Stimulated activated CD4-positive, alpha-beta T cell treated with anti-CD3 and anti-CD28 coated beads, Interleukin-2, amount 100 ng/mL, for 4 hours (primary cell): ENCODE measurements at regions not wholly inside any gene's neighbourhood (a gene's known extent, or its start where the extent isn't known, plus 50 kb on each side); places are given as distances from the start of the nearest gene placed in this dataset.

ENCODE experiments used
- DNase-seq: peaks from one replicate; pipeline ENCODE4 v3.0.0-alpha.2; 2020; ENCODE audit warnings: low read depth

DNA sequence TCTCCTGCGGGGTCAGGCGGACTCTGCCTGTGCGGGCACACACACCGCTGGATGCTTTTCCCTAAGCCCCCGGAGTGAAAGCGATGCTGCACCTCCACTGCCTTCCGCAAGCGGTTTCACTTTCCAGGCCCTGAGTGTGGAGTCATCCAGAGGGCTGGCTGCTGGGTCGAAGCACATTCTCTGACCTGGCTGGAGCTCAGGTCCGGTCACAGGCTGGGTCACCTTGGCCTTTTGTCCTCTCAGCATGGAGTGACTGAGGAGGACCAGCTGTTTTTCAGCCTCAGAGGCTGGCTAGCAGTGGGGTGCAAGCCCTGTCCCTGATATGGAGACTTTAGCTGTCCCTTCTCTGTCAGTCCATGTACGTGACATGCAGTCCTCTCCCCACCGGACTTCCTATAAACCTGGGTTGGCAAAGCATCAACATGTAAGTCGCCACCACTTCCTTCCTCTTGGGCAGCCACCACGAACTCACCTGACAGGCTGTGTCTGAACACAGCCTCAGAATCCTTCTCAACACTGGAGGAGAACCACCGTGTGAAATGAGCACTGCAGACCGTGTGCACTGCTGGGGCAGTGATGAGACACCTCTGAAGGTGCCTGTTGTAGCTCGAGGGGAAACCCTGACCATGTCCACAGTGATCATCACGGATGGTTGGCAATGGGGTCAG lies 51.3 kb downstream of the GADD45G start:
- no peak for DNase-seq

DNA sequence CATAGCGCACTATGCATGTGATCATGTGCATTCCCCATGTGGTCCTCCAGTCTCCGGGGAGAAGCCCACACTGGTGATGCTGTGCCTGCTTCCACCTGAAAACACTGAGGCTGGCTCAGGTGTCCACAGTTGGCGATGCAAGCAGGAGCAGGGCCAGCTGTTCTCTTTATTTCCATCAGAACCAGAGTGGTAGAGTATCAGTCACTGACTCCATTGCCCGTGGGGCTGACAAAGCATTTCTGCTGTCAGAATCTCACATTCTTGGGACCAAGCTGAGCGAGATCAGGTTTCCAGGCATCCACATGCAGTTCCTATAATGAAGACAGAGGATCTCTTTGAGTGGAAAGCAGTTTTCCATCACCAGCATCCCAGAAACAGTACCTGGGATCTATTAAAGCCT lies 52.5 kb downstream of the GADD45G start:
- no peak for DNase-seq

DNA sequence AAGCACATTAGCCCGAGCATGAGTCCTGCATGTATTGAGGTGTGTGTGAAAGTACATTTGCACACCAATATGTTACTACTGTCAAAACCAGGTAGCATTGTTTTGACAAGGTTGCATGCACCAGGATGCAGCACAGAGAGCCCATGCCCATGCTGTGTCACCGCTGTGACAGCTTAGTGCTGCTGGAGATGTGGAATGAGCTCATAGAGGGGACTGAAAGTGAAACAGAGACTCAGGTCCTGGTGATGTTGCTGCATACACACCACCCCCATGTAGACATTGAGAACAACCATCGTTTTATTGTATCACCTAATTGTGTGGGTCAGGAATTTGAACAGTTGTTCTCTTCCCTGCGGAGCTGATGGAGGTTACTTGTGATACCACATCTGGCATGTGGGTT lies 53.0 kb downstream of the GADD45G start:
- no peak for DNase-seq

GRCh38 chr9:89658401-89658800 lies 53.6 kb downstream of the GADD45G start:
- DNase-seq = no peak

- DNase-seq = no peak
Measured at GRCh38 chr9:89658931-89659330, 54.1 kb downstream of the GADD45G start.

GRCh38 chr9:89659473-89659872 lies 54.7 kb downstream of the GADD45G start:
- DNase-seq = no peak

- no peak for DNase-seq
Measured at GRCh38 chr9:89659891-89660685, 55.3 kb downstream of the GADD45G start.

GRCh38 chr9:89661391-89661949 lies 56.7 kb downstream of the GADD45G start:
- DNase-seq = no peak

DNA sequence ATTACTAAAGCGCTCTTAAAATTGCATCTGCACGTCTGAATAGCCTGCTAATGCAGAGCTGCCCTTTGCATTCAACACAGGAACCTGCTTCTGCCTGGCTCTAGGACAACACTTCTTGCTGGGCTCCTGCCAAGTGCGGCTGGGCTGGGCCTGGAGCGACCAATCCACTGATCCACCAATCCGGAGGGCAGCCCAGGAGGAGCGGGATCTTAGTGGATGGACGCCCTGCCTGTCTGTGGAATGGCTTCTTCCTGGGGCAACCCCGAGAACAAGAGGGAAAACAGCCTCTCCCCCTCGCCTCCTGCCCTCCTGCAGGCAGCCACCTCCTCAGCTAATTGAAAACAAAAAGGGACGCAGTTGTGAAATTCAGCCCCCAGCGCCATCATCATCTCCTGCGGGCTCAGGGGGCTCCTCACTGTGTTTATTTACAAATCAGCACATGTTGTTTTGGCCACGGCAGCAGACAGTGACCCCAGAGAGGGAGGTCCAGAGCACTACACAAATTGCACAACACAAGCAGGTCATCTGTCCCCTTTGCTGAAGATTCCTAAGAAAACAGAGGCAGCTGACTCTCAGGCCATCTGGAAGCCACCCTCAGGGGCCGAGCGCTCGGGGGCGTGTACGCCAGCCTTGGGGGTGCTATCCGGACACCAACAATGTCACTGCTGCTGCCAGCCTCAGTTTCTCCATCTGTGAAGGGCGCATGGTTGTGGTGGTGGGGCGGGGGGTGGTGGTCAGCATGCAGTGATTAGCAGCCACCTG lies 57.3 kb downstream of the GADD45G start:
- DNase-seq = no peak

- no peak for DNase-seq
Measured at GRCh38 chr9:89662718-89663613, 58.2 kb downstream of the GADD45G start.

DNA sequence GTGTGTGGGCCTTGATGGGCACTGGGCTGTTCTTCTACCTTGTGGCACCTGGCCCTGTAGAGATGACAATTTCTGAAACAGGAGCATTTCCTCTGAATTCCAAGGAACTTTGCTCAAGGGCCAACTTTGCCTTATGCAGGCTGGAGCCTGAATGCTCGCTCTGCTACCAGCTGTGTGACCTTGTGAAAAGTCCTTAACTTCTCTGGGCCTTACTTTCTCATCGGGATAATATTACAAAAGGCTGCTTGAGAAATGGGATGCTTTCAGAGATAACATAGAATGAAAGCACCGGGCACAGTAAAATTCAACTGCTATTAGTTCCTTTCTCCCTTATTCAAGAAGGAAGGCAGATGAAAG lies 58.8 kb downstream of the GADD45G start:
- DNase-seq = no peak

- DNase-seq = no peak
Measured at GRCh38 chr9:89664010-89664409, 59.2 kb downstream of the GADD45G start.

DNA sequence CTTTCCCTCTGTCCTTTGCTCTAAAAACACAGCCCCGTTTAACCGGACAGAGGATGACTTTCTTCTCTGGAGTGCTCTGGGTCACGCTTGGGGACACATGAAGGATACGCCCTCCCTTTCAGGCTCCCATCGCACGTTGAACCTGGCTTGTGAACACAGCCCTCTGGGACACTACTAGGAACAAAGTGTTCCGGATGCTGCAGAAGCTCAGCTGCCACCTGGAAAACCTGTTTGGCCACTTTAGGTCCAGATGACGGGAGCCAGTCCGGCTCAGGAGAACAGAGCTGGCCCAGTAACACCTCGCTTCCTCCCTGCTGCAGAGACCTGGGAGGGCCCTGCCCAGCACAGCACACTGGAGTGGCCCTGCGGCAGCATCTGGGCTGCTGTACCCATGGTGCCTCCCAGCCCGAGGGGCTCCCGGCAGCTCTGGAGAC lies 60.1 kb downstream of the GADD45G start:
- DNase-seq = no peak

- no peak for DNase-seq
Measured at GRCh38 chr9:89666364-89666763, 61.6 kb downstream of the GADD45G start.

DNA sequence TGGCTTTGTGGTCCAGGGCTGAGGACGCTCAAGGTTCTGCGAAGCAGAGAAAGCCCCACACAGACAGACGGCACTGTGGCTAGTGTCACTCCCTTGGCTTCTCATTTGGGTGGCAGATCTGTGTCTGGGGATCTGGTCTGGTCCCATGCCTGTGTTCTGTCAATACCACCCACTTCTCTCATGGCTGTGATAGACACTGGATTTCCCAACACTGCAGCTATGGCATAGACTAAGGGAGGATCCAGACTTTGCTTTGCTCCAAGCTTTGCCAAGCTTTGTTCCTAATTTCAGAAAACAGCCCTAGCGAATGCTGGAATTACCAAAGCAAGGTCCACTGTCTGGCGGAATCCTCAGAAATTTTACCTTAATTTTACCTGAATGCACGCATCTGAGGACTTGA lies 62.1 kb downstream of the GADD45G start:
- no peak for DNase-seq

DNA sequence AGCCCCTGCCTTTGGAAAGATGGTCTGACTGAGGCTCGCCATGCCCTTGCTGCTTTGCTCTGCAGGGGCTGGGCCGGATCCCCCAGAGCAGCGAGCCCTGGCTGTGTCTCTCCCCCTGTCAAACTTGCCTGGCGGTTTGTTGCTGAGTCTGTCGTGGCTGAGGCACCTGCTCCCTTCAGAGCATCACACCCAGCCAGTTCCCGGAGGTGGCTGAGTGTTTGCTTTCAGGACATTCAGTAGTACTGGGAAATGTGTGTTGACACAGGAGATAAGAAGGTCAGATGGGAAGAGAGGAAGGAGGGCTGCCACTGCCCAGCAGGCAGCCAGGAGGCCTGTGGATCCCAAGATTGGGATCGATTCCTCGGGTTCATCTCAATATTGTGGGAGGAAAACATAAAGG lies 62.9 kb downstream of the GADD45G start:
- no peak for DNase-seq

DNA sequence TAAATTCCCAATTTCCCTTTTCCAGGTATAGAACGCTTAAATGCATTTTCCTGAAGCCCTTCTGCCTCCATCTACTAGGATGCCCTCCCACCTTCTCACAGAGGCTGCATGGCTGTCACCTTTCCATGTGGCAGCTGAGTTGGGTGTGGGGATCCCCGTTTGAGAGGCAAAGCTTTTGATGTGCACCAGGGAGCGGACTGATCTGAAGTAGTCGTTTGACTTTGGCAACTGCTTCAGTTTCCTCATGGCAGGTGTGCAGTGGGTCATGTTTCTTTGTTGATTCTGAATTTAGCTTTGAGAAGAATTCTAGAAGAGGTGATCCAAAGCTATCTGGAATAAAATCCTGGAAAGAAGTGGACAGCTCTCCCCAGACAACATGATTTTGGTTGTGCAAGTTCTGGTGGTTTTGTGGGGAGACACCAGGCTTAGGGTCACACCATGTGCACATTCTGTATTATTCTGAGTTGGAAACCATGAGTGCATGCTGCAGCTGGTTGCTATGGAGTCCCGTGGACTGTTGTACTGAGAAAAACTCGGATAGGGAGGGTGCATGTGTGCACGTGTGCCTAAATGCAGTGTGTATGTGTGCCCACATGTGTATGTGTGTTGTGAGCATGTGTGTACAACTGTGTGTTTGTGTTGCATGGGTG lies 63.5 kb downstream of the GADD45G start:
- DNase-seq = no peak

GRCh38 chr9:89668866-89669246 lies 64.0 kb downstream of the GADD45G start:
- no peak for DNase-seq

DNA sequence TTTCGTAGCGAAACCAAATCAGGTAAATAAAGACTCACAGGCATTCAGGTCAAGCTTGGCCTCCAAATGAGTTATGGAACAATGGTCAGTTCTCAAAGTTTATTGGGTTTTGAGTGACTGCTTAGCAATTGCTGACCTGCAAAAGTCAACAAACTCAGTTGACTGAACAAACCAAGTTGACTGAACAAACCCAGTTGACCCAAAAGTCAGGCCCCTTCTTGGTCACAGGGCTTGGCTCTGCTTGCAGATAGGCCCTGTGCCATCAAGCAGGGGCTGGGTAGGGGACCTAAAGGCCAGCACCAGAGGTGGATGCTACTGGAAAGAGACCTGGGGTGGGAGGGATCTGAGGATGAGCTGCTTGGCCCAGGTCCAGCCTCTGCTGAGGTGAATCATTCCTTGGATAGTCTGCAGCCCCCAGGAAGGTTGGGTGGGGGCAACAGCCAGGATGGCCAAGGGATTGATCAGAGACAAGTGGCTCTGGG lies 64.6 kb downstream of the GADD45G start:
- no peak for DNase-seq

- no peak for DNase-seq
Measured at GRCh38 chr9:89670114-89670513, 65.3 kb downstream of the GADD45G start.

GRCh38 chr9:89670801-89671434 lies 66.1 kb downstream of the GADD45G start:
- no peak for DNase-seq
